NCI-H1694 treated with DMSO at 0.1 percent for 48 hours (cell line): ENCODE measurements at regions not wholly inside any gene's neighbourhood (a gene's known extent, or its start where the extent isn't known, plus 50 kb on each side); places are given as distances from the start of the nearest gene placed in this dataset.

Source experiments
- DNase-seq: peaks from one replicate; lab custom pipeline; 2025; lab: John Stamatoyannopoulos, UW

DNA sequence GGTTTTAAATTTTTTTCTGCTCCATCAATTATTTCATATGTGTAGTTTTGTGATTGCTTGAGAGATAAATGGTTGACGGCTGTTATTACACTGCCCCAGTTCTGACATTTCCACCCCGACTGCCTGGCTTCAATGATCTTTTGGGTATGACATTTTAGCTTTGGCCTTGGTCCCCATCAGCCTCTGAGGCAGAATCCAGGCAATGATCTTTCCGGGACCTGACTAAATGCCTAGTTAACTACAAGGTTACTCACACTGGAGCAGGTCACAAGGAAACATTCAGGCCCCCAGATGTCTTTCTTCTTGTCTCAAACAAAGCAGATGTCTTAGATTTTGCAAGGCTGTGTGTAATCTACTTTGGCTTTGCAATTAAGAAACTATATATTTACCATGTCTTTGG lies 61.1 kb upstream of the TMCO5A start:
- DNase-seq: no peak

DNA sequence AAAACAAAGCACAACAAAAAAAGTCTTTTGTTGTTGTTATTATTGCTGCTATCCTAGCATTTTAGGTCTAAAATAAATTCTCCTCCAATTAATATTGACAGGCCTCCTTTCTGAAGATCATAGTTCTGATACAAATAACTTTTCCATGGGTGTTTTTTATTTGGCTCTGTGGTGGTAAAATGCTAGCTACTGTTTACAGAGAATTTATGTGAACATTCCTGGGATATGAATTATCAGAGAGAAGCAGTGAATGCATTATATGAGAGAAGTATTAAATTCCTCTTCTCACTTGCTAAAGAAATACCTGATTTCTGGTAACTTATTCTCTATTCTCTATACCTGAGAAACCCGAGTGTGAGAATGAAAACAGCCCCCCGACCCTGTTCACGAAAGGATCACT lies 57.5 kb upstream of the TMCO5A start:
- DNase-seq: no peak

DNA sequence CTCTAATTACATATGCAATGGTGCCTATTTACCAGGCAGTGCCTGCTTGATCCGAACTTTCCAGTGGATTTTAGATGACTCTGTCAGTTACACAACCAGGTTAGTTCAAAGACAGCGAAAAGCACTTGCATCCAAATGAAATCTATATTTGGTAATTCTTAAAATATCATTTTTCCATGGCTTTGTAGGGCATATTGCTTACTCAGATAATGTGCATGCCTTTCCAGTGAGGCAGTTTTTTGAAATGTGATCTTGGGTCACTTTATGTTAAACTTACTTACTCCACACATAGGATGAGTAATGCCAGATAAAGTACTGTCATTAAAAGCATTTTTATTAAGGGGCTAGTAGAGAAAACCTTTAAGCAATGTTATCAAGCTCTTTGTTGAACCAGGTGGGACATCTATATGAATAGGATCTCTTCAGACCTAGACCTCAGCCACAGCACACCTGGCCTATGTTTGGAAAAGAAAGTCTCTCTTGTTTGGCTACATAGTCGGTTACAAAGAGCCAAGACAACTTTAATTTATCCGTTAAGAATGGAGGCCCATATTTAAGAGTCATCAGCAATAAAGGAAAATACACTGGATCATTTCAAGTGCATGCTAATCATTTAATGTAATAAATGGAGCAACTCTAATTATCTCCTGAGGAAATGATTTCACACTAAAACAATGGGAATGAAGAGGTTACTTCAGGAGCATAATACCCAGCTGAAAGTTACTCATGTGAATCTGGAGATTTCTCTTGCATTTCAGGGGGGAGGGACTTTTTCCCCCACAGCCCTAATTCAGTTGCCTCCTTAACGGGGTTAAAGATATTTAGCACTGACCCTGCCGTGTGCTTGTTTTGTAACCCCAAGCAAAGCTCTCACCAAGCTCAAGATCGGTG lies 56.3 kb upstream of the TMCO5A start:
- DNase-seq: no peak

DNA sequence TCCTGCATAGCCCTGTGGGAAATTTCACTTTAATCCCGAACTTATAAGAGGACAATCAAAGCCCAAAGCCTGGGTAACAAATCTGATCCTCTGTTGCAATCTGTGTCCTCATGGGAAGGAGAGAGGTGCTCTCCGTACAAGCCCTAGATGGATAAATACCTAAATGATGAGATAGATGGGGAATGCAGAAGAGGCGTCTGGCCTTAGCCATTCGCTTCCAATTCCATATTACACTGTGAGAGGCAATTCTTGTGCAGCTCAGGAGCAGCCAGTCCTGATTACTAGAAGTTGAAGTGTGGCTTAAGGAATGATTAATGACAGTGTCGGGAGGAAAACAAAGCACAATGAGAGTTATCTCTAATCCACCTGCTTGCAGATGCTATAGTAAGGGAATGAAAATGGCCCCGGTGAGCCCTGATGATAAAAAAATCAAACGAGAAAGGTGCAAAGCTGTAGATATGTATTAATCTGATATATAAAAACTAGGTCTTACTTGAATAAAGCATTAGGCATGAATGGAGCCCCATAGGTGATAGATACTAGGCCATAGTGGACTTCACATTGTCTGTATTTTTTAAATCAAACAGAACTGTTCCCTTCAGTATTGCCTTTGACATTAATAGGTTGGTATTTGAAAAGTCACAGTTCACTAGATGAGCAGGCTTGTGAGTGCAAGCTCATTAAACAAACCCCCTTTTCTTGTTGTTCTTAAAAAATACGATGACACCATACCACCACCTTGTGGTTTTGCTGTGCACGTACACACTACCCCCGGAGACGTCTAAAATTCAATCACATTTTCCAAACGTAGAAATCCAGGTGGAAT lies 54.2 kb upstream of the TMCO5A start:
- peak; percentile 54 for DNase-seq

DNA sequence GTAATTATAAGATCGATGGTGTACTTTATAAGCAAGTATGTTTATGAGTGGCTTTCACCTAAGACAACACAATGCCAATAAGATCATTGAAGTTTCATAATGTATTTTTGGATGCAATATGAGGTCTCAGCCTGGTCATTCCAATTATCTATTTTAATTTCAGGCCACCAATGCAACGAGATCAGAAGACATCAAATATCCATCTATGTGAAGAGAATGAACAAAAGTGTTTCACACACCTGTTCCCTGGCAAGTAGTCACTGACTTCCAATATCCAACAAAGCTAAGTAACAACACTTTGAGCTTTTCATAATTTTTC lies 53.6 kb upstream of the TMCO5A start:
- DNase-seq: no peak

DNA sequence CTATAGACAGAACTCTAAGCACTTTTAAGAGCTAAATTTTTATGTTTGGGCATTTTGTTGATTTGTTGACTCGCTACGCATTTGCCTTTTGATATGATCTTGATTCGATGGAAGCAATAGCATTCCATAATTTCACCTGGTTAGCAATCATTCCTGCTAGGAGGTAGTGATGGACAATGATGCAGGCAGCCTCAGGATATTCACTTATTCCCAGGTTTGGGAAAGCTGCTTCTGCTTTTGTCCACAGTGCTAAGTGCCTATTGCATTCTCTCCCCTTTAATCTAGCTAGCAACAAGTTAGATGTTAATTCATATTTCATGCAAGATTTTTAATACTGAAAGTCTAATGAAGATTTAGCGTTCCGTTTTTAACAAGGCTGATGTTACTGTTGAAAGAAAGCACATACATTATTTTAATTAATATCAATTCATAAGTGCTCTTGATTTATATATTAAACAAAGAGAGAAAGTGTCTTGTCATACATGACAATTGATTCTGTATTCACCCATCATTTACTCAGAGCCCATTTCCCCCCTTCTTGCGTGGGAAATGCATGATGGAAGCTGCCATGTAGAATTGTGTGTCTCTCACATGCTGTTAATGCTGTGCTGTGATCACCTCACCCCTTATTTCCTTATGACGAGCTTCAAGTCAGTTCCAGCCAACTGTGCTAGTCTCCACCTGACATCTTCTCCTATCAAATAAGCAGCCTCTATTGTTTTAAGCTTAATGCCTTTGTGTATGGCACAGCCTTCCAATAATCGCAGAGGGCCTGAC lies 53.0 kb upstream of the TMCO5A start:
- no peak for DNase-seq

DNA sequence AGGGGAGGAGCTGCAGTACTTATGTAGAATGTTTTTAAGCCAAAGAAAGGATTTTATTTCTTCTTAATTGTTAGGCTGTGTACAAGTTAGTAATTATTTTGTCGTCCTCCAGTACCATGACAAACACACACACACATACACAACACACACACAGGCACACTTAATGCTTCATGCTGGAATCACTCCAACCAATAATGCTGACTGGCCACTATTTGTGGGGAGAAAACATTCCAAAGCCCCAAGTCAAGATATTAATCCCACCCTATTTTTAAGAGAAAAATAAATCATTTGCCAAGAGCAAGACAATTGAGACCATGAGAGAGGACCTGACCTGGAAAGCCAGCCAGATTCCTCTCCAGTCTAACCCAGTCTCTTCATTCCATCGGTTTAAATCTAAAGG lies 51.8 kb upstream of the TMCO5A start:
- DNase-seq: no peak
